ENCODE measurements at regions not wholly inside any gene's neighbourhood (a gene's known extent, or its start where the extent isn't known, plus 50 kb on each side); places are given as distances from the start of the nearest gene placed in this dataset.

GRCh38 chr21:35206141-35207125 lies 157.3 kb upstream of the RUNX1 start:
- Mint-ChIP-seq H3K27ac (peak overlapping the region; percentile 64), H3K9me3 (no peaks in the 10 kb centered on the region), H3K27me3 (peaks cover 8% of the 10 kb centered on the region), H3K4me3 (no peak overlapping the region), H3K4me1 (ENCODE audit: low read depth) (peaks cover 23% of the 10 kb centered on the region), H3K36me3 (ENCODE audit: low read depth) (no peaks in the 10 kb centered on the region)
- intact Hi-C loops (cut with micrococcal nuclease): loop anchor here (5.0 kb wide), 1 partner anchor 159 kb away; the partner anchor contains the start of gene RUNX1

DNA sequence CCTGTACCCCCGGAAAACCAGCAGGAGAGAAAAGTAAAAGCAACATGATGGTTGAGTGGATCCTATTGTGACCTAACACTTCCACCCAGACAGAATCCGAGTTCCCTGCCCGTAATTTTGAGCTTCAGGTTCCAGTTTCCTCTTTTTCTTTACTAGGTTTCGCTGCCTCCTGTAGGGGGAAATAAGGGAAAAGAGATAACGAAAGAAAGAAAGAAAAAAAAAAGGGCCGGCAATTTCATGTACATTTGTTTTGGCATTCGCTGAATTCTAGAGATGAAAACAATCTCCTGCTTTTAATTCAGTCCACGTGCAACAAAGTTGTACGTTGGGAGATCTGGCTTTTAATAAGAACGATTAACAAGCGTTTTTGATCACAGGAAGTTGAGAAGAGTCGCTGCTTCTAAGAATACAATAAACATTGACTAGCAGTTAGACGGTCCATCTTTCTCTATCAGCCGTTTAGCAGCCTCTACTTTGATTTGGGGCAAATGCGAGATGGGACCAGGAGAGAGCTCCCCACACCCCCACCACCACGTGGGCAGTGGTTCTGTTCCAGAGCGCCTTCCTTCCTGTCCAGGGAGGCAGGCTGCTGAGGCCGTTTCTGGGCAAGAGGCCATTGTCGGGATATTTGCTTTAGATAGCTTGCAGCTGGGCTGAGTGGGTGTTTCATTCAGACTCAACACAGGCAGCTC lies 155.9 kb upstream of the RUNX1 start:
- no peaks in the 10 kb centered on the region for H3K9me3 Mint-ChIP-seq
- H3K4me1 Mint-ChIP-seq (ENCODE audit: low read depth): peaks cover 23% of the 10 kb centered on the region
- peak overlapping the region; percentile 64 for H3K27ac Mint-ChIP-seq
- no peaks in the 10 kb centered on the region for H3K36me3 Mint-ChIP-seq (ENCODE audit: low read depth)
- intact Hi-C loops (cut with micrococcal nuclease): loop anchor here (5.0 kb wide), 1 partner anchor 158 kb away; the partner anchor contains the start of gene RUNX1
- peaks cover 6% of the 10 kb centered on the region for H3K27me3 Mint-ChIP-seq
- H3K4me3 Mint-ChIP-seq: peak overlapping the region; percentile 61

DNA sequence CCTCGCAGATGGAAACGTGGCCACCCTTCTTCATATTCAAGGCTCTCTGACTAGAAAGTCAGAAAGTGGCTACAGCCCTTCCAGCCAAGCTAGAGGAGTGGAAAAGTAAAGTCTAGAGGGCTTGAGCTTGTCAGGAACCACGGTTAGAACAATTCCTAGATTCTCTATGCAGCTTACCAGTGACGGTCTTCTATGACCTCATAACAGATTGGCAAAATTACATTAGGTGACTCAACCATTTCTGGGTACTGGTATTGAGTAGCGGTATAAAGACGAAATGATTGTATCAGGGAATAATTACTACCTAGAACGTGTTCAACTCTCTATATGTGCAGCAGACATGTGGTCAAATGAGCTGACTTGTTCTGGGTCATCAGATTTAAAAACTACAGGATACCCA lies 155.0 kb upstream of the RUNX1 start:
- intact Hi-C loops (cut with micrococcal nuclease): no loop called here
- peaks cover 23% of the 10 kb centered on the region for H3K4me1 Mint-ChIP-seq (ENCODE audit: low read depth)
- H3K9me3 Mint-ChIP-seq: no peaks in the 10 kb centered on the region
- H3K27ac Mint-ChIP-seq: no peak overlapping the region
- H3K27me3 Mint-ChIP-seq: peaks cover 6% of the 10 kb centered on the region
- H3K4me3 Mint-ChIP-seq: no peak overlapping the region
- H3K36me3 Mint-ChIP-seq (ENCODE audit: low read depth): no peaks in the 10 kb centered on the region

DNA sequence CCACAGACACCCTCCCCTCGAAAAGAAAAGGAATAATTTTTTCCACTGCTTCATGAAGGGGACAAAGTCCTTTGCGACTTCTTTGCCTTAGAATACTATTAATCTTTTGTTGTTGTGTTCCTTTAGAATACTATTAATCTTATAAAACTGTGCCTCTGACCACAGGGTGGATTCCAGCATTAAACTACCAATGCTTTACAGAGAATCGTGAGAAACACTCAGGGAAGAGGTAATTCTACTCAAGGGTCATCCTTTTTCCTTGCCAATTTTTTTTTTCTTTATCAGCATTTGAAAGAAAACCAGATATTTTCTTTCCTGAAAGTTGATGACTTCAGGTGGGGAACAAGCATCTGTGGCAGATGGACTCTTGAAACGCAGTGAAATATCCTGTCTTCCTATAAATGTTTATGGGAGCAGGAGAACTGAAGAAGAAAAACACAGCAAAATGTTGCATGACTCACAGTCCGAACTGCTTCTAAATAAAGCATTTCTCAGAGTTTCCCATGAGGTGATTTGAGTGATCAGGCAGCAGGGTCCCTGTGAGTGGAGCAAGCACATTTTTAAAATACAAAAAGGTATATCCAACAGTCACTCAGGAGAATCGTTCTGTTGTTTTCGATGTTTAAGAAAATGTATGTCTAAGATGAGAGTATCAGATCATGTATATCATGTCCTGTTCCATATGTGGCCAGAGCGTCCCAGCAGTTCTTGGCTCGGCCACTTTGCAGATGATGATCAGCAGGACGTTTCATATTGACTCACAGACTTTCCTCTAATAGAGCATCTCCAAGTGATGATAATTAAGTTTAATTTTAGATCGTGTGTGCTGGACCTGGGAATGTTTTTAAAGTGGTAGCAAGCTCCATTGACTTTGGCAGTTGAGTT lies 154.2 kb upstream of the RUNX1 start:
- Mint-ChIP-seq H3K27ac (no peak overlapping the region), H3K9me3 (no peaks in the 10 kb centered on the region), H3K36me3 (ENCODE audit: low read depth) (no peaks in the 10 kb centered on the region), H3K4me1 (ENCODE audit: low read depth) (peaks cover 23% of the 10 kb centered on the region), H3K4me3 (no peak overlapping the region), H3K27me3 (peaks cover 4% of the 10 kb centered on the region)
- intact Hi-C loops (cut with micrococcal nuclease): no loop called here

GRCh38 chr21:35202431-35202830 lies 153.3 kb upstream of the RUNX1 start:
- H3K4me1 Mint-ChIP-seq (ENCODE audit: low read depth): peaks cover 23% of the 10 kb centered on the region
- H3K9me3 Mint-ChIP-seq: no peaks in the 10 kb centered on the region
- intact Hi-C loops (cut with micrococcal nuclease): no loop called here
- H3K27me3 Mint-ChIP-seq: peaks cover 1% of the 10 kb centered on the region
- H3K27ac Mint-ChIP-seq: no peak overlapping the region
- no peak overlapping the region for H3K4me3 Mint-ChIP-seq
- H3K36me3 Mint-ChIP-seq (ENCODE audit: low read depth): no peaks in the 10 kb centered on the region

DNA sequence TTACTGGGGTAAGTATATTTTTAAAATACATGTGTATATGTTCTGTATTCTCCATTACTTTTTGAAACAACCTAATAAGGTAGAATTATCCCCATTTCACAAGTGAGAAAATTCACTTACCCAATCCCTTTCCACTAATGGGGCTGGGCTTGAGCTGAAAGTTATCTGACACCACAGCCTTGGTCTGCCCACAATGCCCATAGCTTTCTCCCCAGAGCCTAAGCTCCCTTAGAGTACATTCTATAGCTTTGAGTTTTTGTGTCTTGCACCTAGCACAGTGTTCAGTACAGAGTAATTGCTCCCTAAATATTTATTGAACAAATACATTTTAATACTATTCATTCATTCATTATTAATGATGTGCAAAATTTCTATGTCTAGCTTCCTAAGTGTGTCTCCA lies 152.7 kb upstream of the RUNX1 start:
- Mint-ChIP-seq H3K4me1 (ENCODE audit: low read depth) (peaks cover 18% of the 10 kb centered on the region), H3K36me3 (ENCODE audit: low read depth) (no peaks in the 10 kb centered on the region), H3K27ac (no peak overlapping the region), H3K9me3 (no peaks in the 10 kb centered on the region), H3K27me3 (peaks cover 1% of the 10 kb centered on the region), H3K4me3 (no peak overlapping the region)
- intact Hi-C loops (cut with micrococcal nuclease): no loop called here

DNA sequence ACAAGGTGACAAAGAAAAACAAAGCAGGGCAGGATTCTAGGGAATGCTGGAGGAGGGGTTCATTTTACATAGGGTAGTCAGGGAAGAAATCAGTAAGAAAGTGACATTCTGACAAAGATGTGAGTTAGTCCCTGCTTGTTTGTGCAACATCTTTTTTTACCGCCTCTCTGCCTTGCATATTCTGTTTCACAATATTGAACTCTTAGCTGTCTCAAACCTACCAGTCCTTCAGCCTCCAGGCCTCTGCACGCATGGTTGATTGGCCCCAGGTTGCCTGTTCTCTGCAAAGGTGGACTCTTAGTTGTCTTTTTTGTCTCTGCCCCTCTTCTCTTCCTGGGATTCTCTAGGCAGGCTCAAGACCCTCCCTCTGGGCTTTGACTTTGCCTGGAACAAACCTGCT lies 152.2 kb upstream of the RUNX1 start:
- Mint-ChIP-seq H3K27ac (no peak overlapping the region), H3K9me3 (no peaks in the 10 kb centered on the region), H3K4me1 (ENCODE audit: low read depth) (peaks cover 13% of the 10 kb centered on the region), H3K27me3 (peaks cover 1% of the 10 kb centered on the region), H3K4me3 (no peak overlapping the region), H3K36me3 (ENCODE audit: low read depth) (no peaks in the 10 kb centered on the region)
- intact Hi-C loops (cut with micrococcal nuclease): no loop called here

DNA sequence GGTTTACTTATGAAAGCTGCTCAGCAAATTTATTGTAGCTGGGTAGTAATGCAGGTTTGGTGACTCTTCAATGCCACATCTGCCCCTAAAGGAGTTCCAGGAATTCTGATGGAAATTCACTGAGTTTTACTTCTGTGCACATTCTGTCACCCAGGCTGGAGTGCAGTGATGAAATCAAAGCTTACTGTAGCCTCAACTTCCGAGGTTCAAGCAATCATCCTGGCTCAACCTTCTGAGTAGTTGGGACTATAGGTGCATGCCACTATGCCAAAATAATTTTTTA lies 150.6 kb upstream of the RUNX1 start:
- Mint-ChIP-seq H3K27me3 (peaks cover 3% of the 10 kb centered on the region), H3K9me3 (no peaks in the 10 kb centered on the region), H3K4me3 (no peak overlapping the region), H3K36me3 (ENCODE audit: low read depth) (no peaks in the 10 kb centered on the region), H3K27ac (no peak overlapping the region), H3K4me1 (ENCODE audit: low read depth) (no peaks in the 10 kb centered on the region)
- intact Hi-C loops (cut with micrococcal nuclease): no loop called here

- H3K27ac Mint-ChIP-seq: no peak overlapping the region
- H3K27me3 Mint-ChIP-seq: peaks cover 3% of the 10 kb centered on the region
- H3K9me3 Mint-ChIP-seq: peaks cover 1% of the 10 kb centered on the region
- no peaks in the 10 kb centered on the region for H3K4me1 Mint-ChIP-seq (ENCODE audit: low read depth)
- H3K36me3 Mint-ChIP-seq (ENCODE audit: low read depth): no peaks in the 10 kb centered on the region
- H3K4me3 Mint-ChIP-seq: no peak overlapping the region
- intact Hi-C loops (cut with micrococcal nuclease): no loop called here
Observed at GRCh38 chr21:35198982-35199732, 150.1 kb upstream of the RUNX1 start.

GRCh38 chr21:35198565-35198964 lies 149.5 kb upstream of the RUNX1 start:
- peaks cover 7% of the 10 kb centered on the region for H3K9me3 Mint-ChIP-seq
- H3K27ac Mint-ChIP-seq: no peak overlapping the region
- intact Hi-C loops (cut with micrococcal nuclease): no loop called here
- peaks cover 3% of the 10 kb centered on the region for H3K27me3 Mint-ChIP-seq
- H3K4me3 Mint-ChIP-seq: no peak overlapping the region
- no peaks in the 10 kb centered on the region for H3K4me1 Mint-ChIP-seq (ENCODE audit: low read depth)
- H3K36me3 Mint-ChIP-seq (ENCODE audit: low read depth): no peaks in the 10 kb centered on the region

DNA sequence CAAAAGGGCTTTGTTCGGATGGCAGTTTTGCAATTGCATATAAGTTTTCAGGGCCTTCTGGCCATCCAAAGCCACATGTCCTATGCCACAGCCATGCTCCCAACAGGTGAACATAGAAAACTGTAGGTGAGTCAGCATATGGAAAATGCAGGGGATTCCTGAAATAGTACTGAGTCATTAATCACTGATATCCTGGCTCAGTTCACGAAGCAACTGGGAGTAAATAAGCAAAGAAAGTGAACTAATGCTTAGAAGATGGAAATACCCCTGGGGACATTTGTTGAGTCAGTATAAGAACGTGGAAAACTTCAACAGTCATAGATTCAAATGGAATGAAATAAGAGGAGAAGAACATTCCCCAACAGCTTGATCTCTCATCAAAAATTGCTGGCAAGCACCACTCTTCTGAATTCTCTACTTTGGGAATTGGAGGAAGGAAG lies 148.9 kb upstream of the RUNX1 start:
- H3K4me3 Mint-ChIP-seq: no peak overlapping the region
- H3K4me1 Mint-ChIP-seq (ENCODE audit: low read depth): no peaks in the 10 kb centered on the region
- peaks cover 11% of the 10 kb centered on the region for H3K9me3 Mint-ChIP-seq
- intact Hi-C loops (cut with micrococcal nuclease): no loop called here
- no peak overlapping the region for H3K27ac Mint-ChIP-seq
- H3K27me3 Mint-ChIP-seq: peaks cover 3% of the 10 kb centered on the region
- no peaks in the 10 kb centered on the region for H3K36me3 Mint-ChIP-seq (ENCODE audit: low read depth)

DNA sequence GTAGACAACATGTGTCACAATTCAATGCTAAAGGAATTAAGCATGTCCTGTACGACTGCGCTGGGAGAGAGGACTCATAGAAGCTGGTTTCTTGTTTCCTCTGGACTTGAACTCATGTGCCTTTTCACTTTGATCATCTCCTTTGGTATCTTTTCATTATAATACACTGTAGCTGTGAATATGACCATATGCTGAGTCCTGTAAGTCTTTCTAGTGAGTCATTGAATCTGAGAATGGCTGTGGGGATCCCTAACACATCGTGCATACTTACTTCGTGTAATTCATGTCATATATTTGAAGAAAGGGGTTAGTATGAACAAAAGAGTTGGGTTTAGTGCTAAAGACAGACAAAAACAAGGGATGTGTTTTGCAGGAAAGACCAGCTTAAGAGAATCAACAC lies 148.1 kb upstream of the RUNX1 start:
- Mint-ChIP-seq H3K4me1 (ENCODE audit: low read depth) (no peaks in the 10 kb centered on the region), H3K9me3 (peaks cover 11% of the 10 kb centered on the region), H3K36me3 (ENCODE audit: low read depth) (no peaks in the 10 kb centered on the region), H3K27ac (no peak overlapping the region), H3K27me3 (peaks cover 3% of the 10 kb centered on the region), H3K4me3 (no peak overlapping the region)
- intact Hi-C loops (cut with micrococcal nuclease): no loop called here

- Mint-ChIP-seq H3K9me3 (peaks cover 11% of the 10 kb centered on the region), H3K36me3 (ENCODE audit: low read depth) (no peaks in the 10 kb centered on the region), H3K27ac (no peak overlapping the region), H3K27me3 (peaks cover 3% of the 10 kb centered on the region), H3K4me1 (ENCODE audit: low read depth) (no peaks in the 10 kb centered on the region), H3K4me3 (no peak overlapping the region)
- intact Hi-C loops (cut with micrococcal nuclease): no loop called here
Observed at GRCh38 chr21:35196128-35196527, 147.0 kb upstream of the RUNX1 start.

All from dendritic cell treated with granulocyte-macrophage colony-stimulating factor and Interleukin-4, amounts not matched to agents 40 ng/mL and 50 ng/mL, for 4 days (primary cell).